OCI-LY1 (cell line): ENCODE measurements at regions not wholly inside any gene's neighbourhood (a gene's known extent, or its start where the extent isn't known, plus 50 kb on each side); places are given as distances from the start of the nearest gene placed in this dataset.

ENCODE experiments used
- H2AFZ ChIP-seq: fragments of 200-600 bp; sonication (generic), shearing (Covaris generic); 2 replicates; pipeline ENCODE4 v1.6.0; 2014; ENCODE audit warnings: antibody characterized with exemption, mild to moderate bottlenecking, low read length
- H3F3A ChIP-seq: fragments of 200-600 bp; sonication (generic), shearing (Covaris generic); 2 replicates; pipeline ENCODE4 v1.6.0; 2014; ENCODE audit warnings: mild to moderate bottlenecking, antibody characterized with exemption, low read length, moderate library complexity; ENCODE audit not compliant: insufficient read depth
- H3K27ac ChIP-seq: fragments of 200-600 bp; sonication (generic); 2 replicates; pipeline ENCODE4 v1.5.1; 2014; ENCODE audit warnings: low read length, mixed run types, mild to moderate bottlenecking, low read depth; ENCODE audit not compliant: poor library complexity, severe bottlenecking
- H3K27me3 ChIP-seq: fragments of 200-600 bp; sonication (generic); 2 replicates; pipeline ENCODE4 v1.6.0; 2014; ENCODE audit warnings: antibody characterized with exemption, mild to moderate bottlenecking, low read length, moderate library complexity; ENCODE audit not compliant: insufficient read depth
- H3K36me3 ChIP-seq: fragments of 200-600 bp; sonication (generic); 2 replicates; pipeline ENCODE4 v1.6.1; 2014; ENCODE audit warnings: mild to moderate bottlenecking, antibody characterized with exemption, low read length, moderate library complexity, mixed read lengths; ENCODE audit not compliant: insufficient read depth
- H3K4me1 ChIP-seq: fragments of 200-600 bp; sonication (generic); 2 replicates; pipeline ENCODE4 v1.5.1; 2014; ENCODE audit warnings: mild to moderate bottlenecking, low read length, moderate library complexity; ENCODE audit not compliant: insufficient read depth, severe bottlenecking
- H3K4me2 ChIP-seq: fragments of 200-600 bp; sonication (generic), shearing (Covaris generic); 2 replicates; pipeline ENCODE4 v1.6.1; 2014; ENCODE audit warnings: low read length
- H3K4me3 ChIP-seq: fragments of 200-600 bp; sonication (generic); 2 replicates; pipeline ENCODE4 v1.5.1; 2014; ENCODE audit warnings: low read length, low read depth, mild to moderate bottlenecking, mixed read lengths; ENCODE audit not compliant: poor library complexity, severe bottlenecking
- H3K79me2 ChIP-seq: fragments of 200-600 bp; shearing (Covaris generic); 2 replicates; pipeline ENCODE4 v1.6.1; 2016; ENCODE audit warnings: mixed run types, low read length, mixed read lengths; ENCODE audit not compliant: insufficient read depth
- H3K9ac ChIP-seq: fragments of 200-600 bp; sonication (generic), shearing (Covaris generic); 2 replicates; pipeline ENCODE4 v1.6.1; 2014; ENCODE audit warnings: mild to moderate bottlenecking, low read length, mixed read lengths
- H3K9me2 ChIP-seq: fragments of 200-600 bp; sonication (generic), shearing (Covaris generic); 2 replicates; pipeline ENCODE4 v1.6.1; 2014; ENCODE audit warnings: low read depth, mild to moderate bottlenecking, low read length, mixed read lengths
- H3K9me3 ChIP-seq: fragments of 200-600 bp; shearing (Covaris generic); 2 replicates; pipeline ENCODE4 v1.6.1; 2014; ENCODE audit warnings: low read length, mixed read lengths
- H4K20me1 ChIP-seq: fragments of 200-600 bp; sonication (generic), shearing (Covaris generic); 2 replicates; pipeline ENCODE4 v1.6.0; 2016; ENCODE audit warnings: mild to moderate bottlenecking, low read length; ENCODE audit not compliant: insufficient read depth
- EZH2 ChIP-seq: fragments of 200-600 bp; sonication (generic), shearing (Covaris generic); IDR thresholded peaks from 2 replicates; pipeline ENCODE4 v1.8.0; 2017; ENCODE audit warnings: borderline replicate concordance, mixed run types, mild to moderate bottlenecking, antibody characterized with exemption, low read length, moderate library complexity, mixed read lengths
- TF ChIP-seq, protein P1 (sequence below): fragments of 200-600 bp; sonication (generic), shearing (Covaris generic); IDR thresholded peaks from 2 replicates; pipeline ENCODE4 v1.5.1; 2017; ENCODE audit warnings: mild to moderate bottlenecking, antibody characterized with exemption, low read length, moderate library complexity, mixed read lengths

DNA sequence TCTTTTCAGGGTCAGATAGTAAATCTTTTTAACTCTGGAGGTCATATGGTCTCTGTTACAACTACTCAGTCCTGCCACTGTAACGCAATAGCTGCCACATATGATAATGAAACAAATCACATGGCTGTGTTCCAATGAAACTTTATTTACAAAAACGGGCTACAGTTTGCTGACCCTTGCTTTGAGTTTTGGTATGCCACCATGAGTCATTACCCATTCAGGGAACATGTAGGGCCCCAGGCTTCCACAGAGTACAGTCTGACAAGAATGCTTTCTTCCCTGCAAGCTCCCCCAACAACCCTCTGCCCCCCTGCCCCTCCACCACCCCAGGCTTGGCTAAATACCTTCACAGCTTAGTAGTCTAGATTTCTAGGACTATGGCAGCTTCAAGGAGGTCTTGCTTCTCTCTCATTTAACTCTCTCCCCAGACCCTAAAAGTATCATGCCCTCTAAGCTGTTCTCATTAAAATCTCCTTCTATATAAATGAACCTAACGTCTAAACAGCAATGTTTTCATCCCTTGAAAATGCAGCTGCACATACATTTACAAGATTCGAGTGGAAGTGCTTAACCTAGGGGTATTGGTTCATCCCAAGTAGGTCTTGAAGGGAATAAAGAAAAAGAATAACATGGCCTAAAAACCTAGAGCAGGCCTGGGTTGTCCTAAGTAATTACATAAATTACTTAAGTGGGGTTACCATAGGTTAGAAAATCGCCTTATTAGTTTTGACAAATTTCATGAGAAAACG lies 117.8 kb upstream of the PRICKLE2 start:
- Histone ChIP-seq H4K20me1 (no peaks in the 10 kb centered on the region), H3K4me2 (no peak overlapping the region), H3K27ac (no peak overlapping the region), H3K9me2 (no peaks in the 10 kb centered on the region), H3K27me3 (no peaks in the 10 kb centered on the region), H3K36me3 (no peaks in the 10 kb centered on the region), H3K9me3 (no peaks in the 10 kb centered on the region), H3K4me1 (no peaks in the 10 kb centered on the region), H3K9ac (no peak overlapping the region), H3K4me3 (no peak overlapping the region), H3F3A (no peaks in the 10 kb centered on the region), H3K79me2 (no peaks in the 10 kb centered on the region), H2AFZ (no peak overlapping the region)
- TF ChIP-seq EZH2: no peak
- TF ChIP-seq, protein P1, sequence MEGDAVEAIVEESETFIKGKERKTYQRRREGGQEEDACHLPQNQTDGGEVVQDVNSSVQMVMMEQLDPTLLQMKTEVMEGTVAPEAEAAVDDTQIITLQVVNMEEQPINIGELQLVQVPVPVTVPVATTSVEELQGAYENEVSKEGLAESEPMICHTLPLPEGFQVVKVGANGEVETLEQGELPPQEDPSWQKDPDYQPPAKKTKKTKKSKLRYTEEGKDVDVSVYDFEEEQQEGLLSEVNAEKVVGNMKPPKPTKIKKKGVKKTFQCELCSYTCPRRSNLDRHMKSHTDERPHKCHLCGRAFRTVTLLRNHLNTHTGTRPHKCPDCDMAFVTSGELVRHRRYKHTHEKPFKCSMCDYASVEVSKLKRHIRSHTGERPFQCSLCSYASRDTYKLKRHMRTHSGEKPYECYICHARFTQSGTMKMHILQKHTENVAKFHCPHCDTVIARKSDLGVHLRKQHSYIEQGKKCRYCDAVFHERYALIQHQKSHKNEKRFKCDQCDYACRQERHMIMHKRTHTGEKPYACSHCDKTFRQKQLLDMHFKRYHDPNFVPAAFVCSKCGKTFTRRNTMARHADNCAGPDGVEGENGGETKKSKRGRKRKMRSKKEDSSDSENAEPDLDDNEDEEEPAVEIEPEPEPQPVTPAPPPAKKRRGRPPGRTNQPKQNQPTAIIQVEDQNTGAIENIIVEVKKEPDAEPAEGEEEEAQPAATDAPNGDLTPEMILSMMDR: no peak

DNA sequence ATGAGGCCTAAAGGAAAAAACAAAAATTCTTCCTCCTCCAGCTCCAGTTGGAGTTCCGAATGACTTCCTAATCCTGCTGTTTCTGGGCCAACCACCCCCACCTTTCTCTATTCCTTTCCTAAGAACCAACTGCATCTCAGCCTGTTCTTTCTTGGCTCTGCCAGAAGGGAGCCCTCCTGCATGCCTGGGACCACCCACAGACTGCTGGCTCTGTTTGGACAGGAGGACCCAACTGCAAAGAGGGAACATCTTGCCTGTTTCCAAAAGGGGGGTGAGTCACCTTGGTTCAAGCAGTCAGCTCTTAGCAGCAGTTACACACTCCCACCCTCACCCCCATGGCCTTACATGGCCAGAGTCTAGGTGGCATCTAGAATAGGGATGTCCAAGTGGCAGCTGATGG lies 116.0 kb upstream of the PRICKLE2 start:
- Histone ChIP-seq H3K9ac (no peak overlapping the region), H3K9me3 (no peaks in the 10 kb centered on the region), H3K36me3 (no peaks in the 10 kb centered on the region), H3K27me3 (no peaks in the 10 kb centered on the region), H3K4me1 (no peaks in the 10 kb centered on the region), H3K4me2 (no peak overlapping the region), H3K27ac (no peak overlapping the region), H3K79me2 (no peaks in the 10 kb centered on the region), H2AFZ (no peak overlapping the region), H3K4me3 (no peak overlapping the region), H3F3A (no peaks in the 10 kb centered on the region), H4K20me1 (no peaks in the 10 kb centered on the region), H3K9me2 (no peaks in the 10 kb centered on the region)
- no peak for TF ChIP-seq EZH2
- TF ChIP-seq, protein P1: no peak

DNA sequence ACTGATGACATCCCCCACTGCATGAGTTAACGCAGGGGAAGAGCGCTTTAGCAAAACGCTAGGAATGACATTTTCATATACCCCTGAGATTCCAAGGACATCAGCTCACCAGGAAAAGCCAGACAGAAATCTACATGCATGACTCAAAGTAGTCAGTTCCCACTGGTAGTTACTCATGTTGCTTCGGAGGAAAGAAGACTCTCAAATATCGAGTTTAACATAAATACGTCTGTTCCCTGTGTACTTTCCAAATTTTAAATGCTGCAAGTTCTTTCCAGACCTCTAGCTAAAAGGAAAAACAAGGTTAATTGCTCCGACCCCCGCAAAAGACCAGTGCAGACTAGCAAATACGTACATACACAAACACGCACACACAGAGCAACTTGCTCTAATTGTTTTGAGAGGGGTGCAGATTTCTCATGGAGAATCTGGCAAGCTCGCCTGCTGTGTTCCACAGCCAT lies 115.4 kb upstream of the PRICKLE2 start:
- H2AFZ ChIP-seq: no peak overlapping the region
- H3K9ac ChIP-seq: no peak overlapping the region
- no peaks in the 10 kb centered on the region for H4K20me1 ChIP-seq

More for the DNA sequence above, 115.4 kb upstream of the PRICKLE2 start:
- H3K27me3 ChIP-seq: no peaks in the 10 kb centered on the region
- H3K9me3 ChIP-seq: no peaks in the 10 kb centered on the region
- H3K9me2 ChIP-seq: no peaks in the 10 kb centered on the region
- H3K36me3 ChIP-seq: no peaks in the 10 kb centered on the region
- no peak overlapping the region for H3K4me3 ChIP-seq
- H3F3A ChIP-seq: no peaks in the 10 kb centered on the region
- H3K4me2 ChIP-seq: no peak overlapping the region
- H3K27ac ChIP-seq: no peak overlapping the region
- TF ChIP-seq EZH2: no peak
- TF ChIP-seq, protein P1: no peak
- H3K79me2 ChIP-seq: no peaks in the 10 kb centered on the region
- no peaks in the 10 kb centered on the region for H3K4me1 ChIP-seq
